ENCODE measurements at regions not wholly inside any gene's neighbourhood (a gene's known extent, or its start where the extent isn't known, plus 50 kb on each side); places are given as distances from the start of the nearest gene placed in this dataset.

DNA sequence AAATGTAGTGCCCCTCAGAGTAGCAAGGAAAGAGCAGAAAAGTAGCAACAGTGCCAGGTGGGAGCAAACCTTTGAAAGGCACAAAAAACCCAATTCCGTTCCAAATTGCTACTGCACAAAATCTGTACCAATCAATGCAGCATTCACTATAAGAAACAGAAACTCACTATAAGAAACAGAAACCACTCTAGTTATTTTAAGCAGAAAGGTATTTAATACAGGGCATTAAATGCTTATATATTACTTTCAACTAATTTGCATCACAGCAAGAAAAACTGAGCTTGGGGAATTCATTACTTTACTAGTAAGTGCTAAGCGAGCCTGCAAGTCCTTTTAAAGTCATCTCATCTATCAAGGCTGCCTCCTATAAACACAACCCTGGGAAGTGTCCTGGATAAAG, 116.5 kb upstream of the OLIG3 start:
- ChIA-PET POLR2A (no interaction called here), CTCF (no interaction called here)
- WGBS (ENCODE audit: missing lambda C conversion rate), result 39% methylated on average over 2 of the region's 2 CpGs
- Histone ChIP-seq H3K4me2 (no peak overlapping the region), H3K27ac (no peak overlapping the region), H3K4me1 (no peaks in the 10 kb centered on the region), H3K9me3 (no peaks in the 10 kb centered on the region), H3K4me3 (no peak overlapping the region)
- DNase-seq (ENCODE audit: low read depth in 1 of 2, low spot score in 1 of 2) (no peak), ATAC-seq (no peak), FAIRE-seq (no peak)
- TF ChIP-seq RCOR1 (IDR thresholded peaks at IDR 0.05; ENCODE audit: low read depth, low read length) (no peak), USF2 (IDR thresholded peaks at IDR 0.05) (no peak), E2F6 (IDR thresholded peaks at IDR 0.05; ENCODE audit: borderline replicate concordance, low read depth) (no peak), ESRRA (IDR thresholded peaks at IDR 0.05; ENCODE audit: borderline replicate concordance, low read length) (no peak)

DNA sequence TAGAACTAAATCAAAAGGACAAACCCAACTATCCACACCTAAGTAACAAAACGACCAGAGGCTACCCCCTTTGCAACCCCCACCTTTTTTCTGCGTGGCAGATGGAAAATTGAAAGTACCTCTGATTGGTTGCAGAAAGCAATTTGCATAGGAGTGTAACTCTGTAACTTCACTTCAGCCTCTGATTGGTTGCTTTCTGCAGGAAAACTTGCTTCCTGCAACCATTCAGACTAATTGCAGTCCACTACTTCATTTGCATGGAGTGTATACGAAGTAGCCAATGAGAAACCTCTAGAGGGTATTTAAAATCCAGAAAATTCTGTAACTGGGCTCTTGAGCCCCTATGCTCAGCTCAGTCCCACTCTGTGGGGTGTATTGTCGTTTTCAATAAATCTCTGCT, 129.1 kb upstream of the OLIG3 start:
- Histone ChIP-seq H3K27ac (no peak overlapping the region), H3K9me3 (no peaks in the 10 kb centered on the region), H3K4me2 (0 out of 3 replicates have a peak overlapping the region, but pooled peaks have one; percentile 19), H3K4me1 (no peaks in the 10 kb centered on the region), H3K4me3 (no peak overlapping the region)
- TF ChIP-seq MAFK (IDR thresholded peaks at IDR 0.05; ENCODE audit: partially characterized antibody), result no peak
- TF ChIP-seq RAD21 (conservative IDR thresholded peaks at IDR 0.05 in 1 of 2, IDR thresholded peaks at IDR 0.05 in 1 of 2), result no peak
- no peak for TF ChIP-seq EHF (CRISPR knock-in tag; IDR thresholded peaks at IDR 0.05)
- TF ChIP-seq CHD4 (IDR thresholded peaks at IDR 0.05; ENCODE audit: borderline replicate concordance), result no peak
- TF ChIP-seq KDM1A (IDR thresholded peaks at IDR 0.05; ENCODE audit: low read depth), result no peak
- no peak for TF ChIP-seq HDAC2 (IDR thresholded peaks at IDR 0.05)
- TF ChIP-seq FOSL2 (IDR thresholded peaks at IDR 0.05), result no peak
- TF ChIP-seq FOSL2 (CRISPR knock-in tag; IDR thresholded peaks at IDR 0.05), result no peak
- TF ChIP-seq FOXS1 (CRISPR knock-in tag; IDR thresholded peaks at IDR 0.05), result no peak
- no peak for TF ChIP-seq HOXA7 (CRISPR knock-in tag; IDR thresholded peaks at IDR 0.05)
- TF ChIP-seq CBX2 (IDR thresholded peaks at IDR 0.05; ENCODE audit: borderline replicate concordance, low read depth), result no peak
- TF ChIP-seq NFE2L2 (conservative IDR thresholded peaks at IDR 0.05; ENCODE audit: low read length), result no peak
- TF ChIP-seq, protein P1, sequence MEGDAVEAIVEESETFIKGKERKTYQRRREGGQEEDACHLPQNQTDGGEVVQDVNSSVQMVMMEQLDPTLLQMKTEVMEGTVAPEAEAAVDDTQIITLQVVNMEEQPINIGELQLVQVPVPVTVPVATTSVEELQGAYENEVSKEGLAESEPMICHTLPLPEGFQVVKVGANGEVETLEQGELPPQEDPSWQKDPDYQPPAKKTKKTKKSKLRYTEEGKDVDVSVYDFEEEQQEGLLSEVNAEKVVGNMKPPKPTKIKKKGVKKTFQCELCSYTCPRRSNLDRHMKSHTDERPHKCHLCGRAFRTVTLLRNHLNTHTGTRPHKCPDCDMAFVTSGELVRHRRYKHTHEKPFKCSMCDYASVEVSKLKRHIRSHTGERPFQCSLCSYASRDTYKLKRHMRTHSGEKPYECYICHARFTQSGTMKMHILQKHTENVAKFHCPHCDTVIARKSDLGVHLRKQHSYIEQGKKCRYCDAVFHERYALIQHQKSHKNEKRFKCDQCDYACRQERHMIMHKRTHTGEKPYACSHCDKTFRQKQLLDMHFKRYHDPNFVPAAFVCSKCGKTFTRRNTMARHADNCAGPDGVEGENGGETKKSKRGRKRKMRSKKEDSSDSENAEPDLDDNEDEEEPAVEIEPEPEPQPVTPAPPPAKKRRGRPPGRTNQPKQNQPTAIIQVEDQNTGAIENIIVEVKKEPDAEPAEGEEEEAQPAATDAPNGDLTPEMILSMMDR (IDR thresholded peaks at IDR 0.05), result no peak
- TF ChIP-seq EHMT2 (IDR thresholded peaks at IDR 0.05; ENCODE audit: low read depth), result no peak
- TF ChIP-seq FOSB (CRISPR knock-in tag; IDR thresholded peaks at IDR 0.05), result no peak
- no peak for TF ChIP-seq HOXB5 (CRISPR knock-in tag; IDR thresholded peaks at IDR 0.05)
- TF ChIP-seq ELK1 (IDR thresholded peaks at IDR 0.05; ENCODE audit: low read depth, low read length), result no peak
- no peak for TF ChIP-seq HMGXB4 (CRISPR knock-in tag; IDR thresholded peaks at IDR 0.05; ENCODE audit: borderline replicate concordance)
- ATAC-seq (no peak), DNase-seq (ENCODE audit: low read depth in 1 of 2, low spot score in 1 of 2) (no peak), FAIRE-seq (no peak)
- ChIA-PET POLR2A (no interaction called here), CTCF (no interaction called here)
- 2% methylated on average over 4 of the region's 4 CpGs for WGBS (ENCODE audit: missing lambda C conversion rate)

Measured in A549 (cell line).